Endothelial cell of umbilical vein (primary cell): ENCODE measurements at regions not wholly inside any gene's neighbourhood (a gene's known extent, or its start where the extent isn't known, plus 50 kb on each side); places are given as distances from the start of the nearest gene placed in this dataset.

Experiments used
- BruUV-seq: library from RNA; stranded (reverse); fragments of 400-500 nt; replicated peaks from 2 replicates; lab custom pipeline; 2021; lab: Mats Ljungman, UMichigan
- CTCF ChIA-PET: fragments of 300-600, 350-600 bp; sonication (Branson Sonifier 250); formaldehyde crosslinking; loops from one replicate; lab custom pipeline; 2021; ENCODE audit warnings: antibody characterized with exemption, inconsistent platforms; lab: Charles Lee
- POLR2A ChIA-PET: fragments of 300-600, 350-600 bp; sonication (Branson Sonifier 250); formaldehyde crosslinking; loops from one replicate; lab custom pipeline; 2021; ENCODE audit warnings: antibody characterized with exemption, inconsistent platforms; lab: Charles Lee
- DNase-seq: peaks from one replicate; pipeline ENCODE4 v3.0.0-alpha.2; 2011; ENCODE audit warnings: low read depth, low spot score
- FAIRE-seq: peaks from 2 replicates; lab custom pipeline; 2011; peaks lifted over from hg19 to GRCh38; lab: Jason Lieb, UNC
- H2AFZ ChIP-seq: 2 replicates; pipeline ENCODE4 v1.6.0; 2012; ENCODE audit warnings: low read depth, low read length, control low read depth, inconsistent platforms
- H3K27ac ChIP-seq: 2 replicates; pipeline ENCODE4 v1.5.1; 2011; ENCODE audit warnings: low read depth, mild to moderate bottlenecking, control low read depth, low read length, moderate library complexity; ENCODE audit not compliant: insufficient read depth
- H3K27me3 ChIP-seq, 2 experiments: 2 replicates each; pipeline versions ENCODE4 v1.6.0 to v1.6.1; 2011; ENCODE audit warnings: low read length in 2 of 2, mixed read lengths in 1 of 2; ENCODE audit not compliant: control insufficient read depth in 2 of 2, insufficient read depth in 2 of 2
- H3K36me3 ChIP-seq, 2 experiments: 2 replicates in 1 of 2; 3 replicates in 1 of 2; pipeline ENCODE4 v1.5.1; 2011; ENCODE audit warnings: low read length in 2 of 2, mild to moderate bottlenecking in 1 of 2, moderate library complexity in 1 of 2; ENCODE audit not compliant: control insufficient read depth in 2 of 2, insufficient read depth in 2 of 2; ENCODE audit errors: extremely low read depth in 1 of 2
- H3K4me1 ChIP-seq: 3 replicates; pipeline ENCODE4 v1.5.1; 2011; ENCODE audit warnings: mild to moderate bottlenecking, low read length; ENCODE audit not compliant: control insufficient read depth, insufficient read depth; ENCODE audit errors: extremely low read depth
- H3K4me2 ChIP-seq: 2 replicates; pipeline ENCODE4 v1.6.1; 2011; ENCODE audit warnings: low read length, control low read depth, mixed read lengths; ENCODE audit not compliant: insufficient read depth
- H3K4me3 ChIP-seq, 3 experiments: fragments of 200-600 bp in 1 of 3; sonication (generic), shearing (Covaris generic) in 1 of 3; replicated peaks in 1 of 3; 2 replicates each; pipeline ENCODE4 v1.5.1; 2011 to 2016; ENCODE audit warnings: control low read depth in 3 of 3, low read length in 3 of 3, mild to moderate bottlenecking in 2 of 3, inconsistent platforms in 1 of 3, low read depth in 1 of 3, moderate library complexity in 1 of 3; ENCODE audit not compliant: insufficient read depth in 1 of 3
- H3K79me2 ChIP-seq: 2 replicates; pipeline ENCODE4 v1.6.0; 2012; ENCODE audit warnings: low read length, inconsistent platforms; ENCODE audit not compliant: control insufficient read depth, insufficient read depth
- H3K9ac ChIP-seq: replicated peaks from 2 replicates; pipeline ENCODE3; 2011; ENCODE audit warnings: low read length, control low read depth; ENCODE audit not compliant: insufficient read depth; ENCODE audit errors: extremely low read depth
- H3K9me1 ChIP-seq: replicated peaks from 3 replicates; pipeline ENCODE4 v1.6.0; 2011; ENCODE audit warnings: mild to moderate bottlenecking, low read length; ENCODE audit not compliant: control insufficient read depth, insufficient read depth; ENCODE audit errors: extremely low read depth
- H3K9me3 ChIP-seq: replicated peaks from 2 replicates; pipeline ENCODE4 v1.5.1; 2012; ENCODE audit warnings: low read length, inconsistent platforms; ENCODE audit not compliant: control insufficient read depth, insufficient read depth
- H4K20me1 ChIP-seq: replicated peaks from 2 replicates; pipeline ENCODE3; 2011; ENCODE audit warnings: mild to moderate bottlenecking, low read length; ENCODE audit not compliant: control insufficient read depth, insufficient read depth; ENCODE audit errors: extremely low read depth
- EZH2 ChIP-seq: IDR thresholded peaks from 2 replicates; pipeline ENCODE4 v1.6.1; 2012; ENCODE audit warnings: borderline replicate concordance, low read depth, mild to moderate bottlenecking, moderate library complexity, low read length, inconsistent platforms; ENCODE audit not compliant: severe bottlenecking
- FOS ChIP-seq: IDR thresholded peaks from 2 replicates; pipeline ENCODE4 v1.6.1; 2011; ENCODE audit warnings: mild to moderate bottlenecking, low read length, moderate library complexity, borderline replicate concordance; ENCODE audit not compliant: insufficient read depth
- GATA2 ChIP-seq: IDR thresholded peaks from 2 replicates; pipeline ENCODE4 v1.7.0; 2011; ENCODE audit warnings: low read depth, mild to moderate bottlenecking, moderate library complexity, mixed read lengths, low read length; ENCODE audit not compliant: insufficient read length, insufficient read depth
- JUN ChIP-seq: IDR thresholded peaks from 2 replicates; pipeline ENCODE4 v1.6.1; 2011; ENCODE audit warnings: borderline replicate concordance, low read depth; ENCODE audit not compliant: insufficient read length, insufficient read depth
- MAX ChIP-seq: IDR thresholded peaks from 2 replicates; pipeline ENCODE4 v1.6.1; 2011; ENCODE audit not compliant: insufficient read depth, insufficient read length
- POLR2A ChIP-seq: IDR thresholded peaks from 2 replicates; pipeline ENCODE4 v1.6.1; 2012; ENCODE audit warnings: low read depth, mild to moderate bottlenecking, control low read depth, low read length
- dilution Hi-C: fragments of 300-500 bp; cut with MboI; formaldehyde crosslinking; loops from one replicate; pipeline ENCODE4 v1.15.0; 2019; ENCODE audit warnings: low sequenced_read_pairs; ENCODE audit not compliant: extremely low pct_ligation_motif_present
- intact Hi-C: fragments of 100-400 bp; cut with micrococcal nuclease; formaldehyde crosslinking; loops from one replicate; pipeline ENCODE4 v1.10.0; 2022

GRCh38 chr2:125572660-125573059 is 1083.3 kb upstream of the GYPC start:
- Histone ChIP-seq H2AFZ (no peak overlapping the region), H4K20me1 (no peaks in the 10 kb centered on the region), H3K27ac (no peak overlapping the region), H3K4me1 (no peaks in the 10 kb centered on the region), H3K9ac (no peak overlapping the region), H3K4me3 (no peak overlapping the region), H3K79me2 (no peaks in the 10 kb centered on the region), H3K9me1 (no peaks in the 10 kb centered on the region), H3K9me3 (peaks cover 2% of the 10 kb centered on the region), H3K4me2 (no peak overlapping the region), H3K36me3 (no peaks in the 10 kb centered on the region), H3K27me3 (no peaks in the 10 kb centered on the region)
- ChIA-PET POLR2A (no interaction called here), CTCF (no interaction called here)
- dilution Hi-C loops (no loop called here), intact Hi-C loops (no loop called here)
- no peak for TF ChIP-seq EZH2
- no peak for TF ChIP-seq JUN
- no TSS peak for BruUV-seq
- DNase-seq: no peak
- no peak for FAIRE-seq

- Histone ChIP-seq H3K79me2 (no peaks in the 10 kb centered on the region), H4K20me1 (no peaks in the 10 kb centered on the region), H2AFZ (no peak overlapping the region), H3K27me3 (no peaks in the 10 kb centered on the region), H3K4me1 (no peaks in the 10 kb centered on the region), H3K9ac (no peak overlapping the region), H3K36me3 (no peaks in the 10 kb centered on the region), H3K9me1 (no peaks in the 10 kb centered on the region), H3K27ac (no peak overlapping the region), H3K9me3 (no peaks in the 10 kb centered on the region), H3K4me2 (no peak overlapping the region), H3K4me3 (no peak overlapping the region)
- intact Hi-C loops: no loop called here
- ChIA-PET POLR2A (no interaction called here), CTCF (no interaction called here)
- dilution Hi-C loops: no loop called here
- TF ChIP-seq MAX (no peak), GATA2 (no peak), JUN (no peak), FOS (no peak), POLR2A (no peak)
- BruUV-seq: no TSS peak
- FAIRE-seq (no peak), DNase-seq (no peak)
These were observed 1082.5 kb upstream of the GYPC start for GRCh38 chr2:125573432-125573831.
